ENCODE measurements at regions not wholly inside any gene's neighbourhood (a gene's known extent, or its start where the extent isn't known, plus 50 kb on each side); places are given as distances from the start of the nearest gene placed in this dataset.
A peak's percentile ranks its signal among the peaks of the same experiment; 100 is the strongest.
"Not testable (repeated sequence)": the region's sequence is repeated elsewhere in the genome, so short reads cannot be mapped to it uniquely, and the experiment has no call there.

GRCh38 chr17:73834684-73835343 lies 190.6 kb upstream of the SDK2 start:
- no peaks in the 10 kb centered on the region for H3K4me1 Mint-ChIP-seq
- H3K4me3 Mint-ChIP-seq: no peak overlapping the region
- no peak overlapping the region for H3K27ac Mint-ChIP-seq
- H3K9me3 Mint-ChIP-seq: peaks cover 2 to 9% (median 5%) of the 10 kb centered on the region in 3 donors
- H3K27me3 Mint-ChIP-seq: peaks cover 2% of the 10 kb centered on the region
- no peaks in the 10 kb centered on the region for H3K36me3 Mint-ChIP-seq

- Mint-ChIP-seq H3K27me3 (peaks cover 2% of the 10 kb centered on the region), H3K9me3 (peaks cover 2 to 9% (median 5%) of the 10 kb centered on the region in 3 donors), H3K27ac (peak overlapping the region in 1 of 3 donors; percentile 49)
Observed at GRCh38 chr17:73835605-73836004, 191.4 kb upstream of the SDK2 start.

DNA sequence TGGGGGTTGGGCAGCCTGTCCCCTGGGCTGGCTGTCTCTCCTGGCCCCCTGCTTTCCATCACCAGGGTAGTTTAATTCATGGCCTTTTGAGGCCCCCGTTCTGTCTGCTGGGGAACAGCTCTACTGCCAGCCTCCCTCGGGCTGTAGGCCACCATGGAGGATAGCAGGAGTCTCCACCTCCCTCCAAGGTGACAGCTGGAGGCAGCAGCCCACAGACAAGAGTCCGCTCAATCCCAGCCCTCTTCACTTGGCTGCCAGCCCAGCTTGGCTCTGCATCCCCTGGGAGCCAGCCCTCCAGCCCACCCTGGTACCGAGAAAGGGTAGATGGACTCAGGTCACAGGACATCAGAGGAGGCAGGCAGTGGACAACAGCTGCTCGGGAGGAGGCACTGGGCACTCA lies 194.6 kb upstream of the SDK2 start:
- no peaks in the 10 kb centered on the region for H3K36me3 Mint-ChIP-seq
- peaks cover 2% of the 10 kb centered on the region for H3K27me3 Mint-ChIP-seq
- no peaks in the 10 kb centered on the region for H3K4me1 Mint-ChIP-seq
- no peak overlapping the region for H3K4me3 Mint-ChIP-seq
- H3K9me3 Mint-ChIP-seq: peaks cover 2 to 9% (median 3%) of the 10 kb centered on the region in 3 donors
- no peak overlapping the region for H3K27ac Mint-ChIP-seq

More at GRCh38 chr17:73835605-73836004, 191.4 kb upstream of the SDK2 start:
- Mint-ChIP-seq H3K4me3 (no peak overlapping the region), H3K4me1 (no peaks in the 10 kb centered on the region), H3K36me3 (no peaks in the 10 kb centered on the region)

- peaks cover 4% of the 10 kb centered on the region for H3K27me3 Mint-ChIP-seq
Observed at GRCh38 chr17:73840829-73841228, 196.6 kb upstream of the SDK2 start.

DNA sequence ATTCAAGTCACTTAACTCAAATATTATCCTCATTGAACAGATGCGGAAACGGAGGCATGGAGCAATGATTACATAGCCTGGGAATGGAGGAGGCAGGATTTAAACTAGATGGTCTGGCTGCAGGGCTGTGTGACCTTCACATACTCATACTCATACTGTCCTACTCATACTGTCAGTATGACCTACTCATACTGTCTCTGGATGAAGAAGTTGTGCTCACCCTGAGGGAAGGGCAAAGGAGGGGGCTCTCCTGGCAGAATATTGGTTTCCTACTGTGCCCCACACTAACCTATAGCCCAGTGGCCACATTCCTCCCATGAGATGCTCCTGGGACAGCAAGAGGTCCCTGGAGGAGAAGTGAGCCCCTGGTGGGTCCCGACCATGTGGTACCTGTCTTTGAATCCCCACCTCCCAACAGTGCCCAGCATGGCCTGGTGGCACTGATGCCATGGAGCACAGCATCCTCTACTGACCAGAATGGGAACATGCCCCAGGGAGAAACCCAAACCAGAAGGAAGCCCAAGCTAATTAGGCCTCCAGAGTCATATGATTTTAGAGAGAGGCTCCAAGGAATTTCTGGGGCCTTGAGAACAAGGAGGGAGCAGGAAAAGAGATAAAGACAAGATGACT lies 197.3 kb upstream of the SDK2 start:
- H3K9me3 Mint-ChIP-seq: peaks cover 2 to 7% (median 3%) of the 10 kb centered on the region in 3 donors
- H3K27me3 Mint-ChIP-seq: peaks cover 4% of the 10 kb centered on the region
- no peak overlapping the region for H3K27ac Mint-ChIP-seq
- H3K36me3 Mint-ChIP-seq: no peaks in the 10 kb centered on the region
- no peaks in the 10 kb centered on the region for H3K4me1 Mint-ChIP-seq
- no peak overlapping the region for H3K4me3 Mint-ChIP-seq

More at GRCh38 chr17:73840829-73841228, 196.6 kb upstream of the SDK2 start:
- Mint-ChIP-seq H3K27ac (no peak overlapping the region), H3K4me3 (no peak overlapping the region), H3K4me1 (no peaks in the 10 kb centered on the region), H3K9me3 (peaks cover 2 to 9% (median 3%) of the 10 kb centered on the region in 3 donors), H3K36me3 (no peaks in the 10 kb centered on the region)

DNA sequence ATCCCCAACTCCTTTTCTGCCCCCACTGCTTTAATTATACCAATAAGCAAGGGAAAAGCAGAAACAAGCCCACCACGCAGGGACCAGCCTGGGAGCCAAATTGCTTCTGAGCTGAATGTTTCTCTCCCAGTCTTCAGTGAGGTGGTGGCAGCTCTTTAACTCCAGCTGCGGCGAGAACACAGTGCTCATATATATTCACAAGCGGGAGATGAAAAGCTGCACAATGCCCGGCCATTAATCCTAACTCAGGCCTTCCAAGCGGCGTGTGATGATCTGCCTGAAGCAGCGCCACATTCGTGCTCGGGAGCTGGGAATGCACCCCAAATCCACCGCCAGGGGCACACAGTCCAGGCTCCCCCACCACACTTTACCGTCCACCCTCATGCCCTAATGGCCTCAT lies 203.7 kb upstream of the SDK2 start:
- Mint-ChIP-seq H3K27ac (no peak overlapping the region), H3K36me3 (no peaks in the 10 kb centered on the region), H3K9me3 (no peaks in the 10 kb centered on the region), H3K4me3 (no peak overlapping the region), H3K4me1 (peaks cover 0 to 2% (median 2%) of the 10 kb centered on the region in 3 donors), H3K27me3 (peaks cover 10% of the 10 kb centered on the region)

DNA sequence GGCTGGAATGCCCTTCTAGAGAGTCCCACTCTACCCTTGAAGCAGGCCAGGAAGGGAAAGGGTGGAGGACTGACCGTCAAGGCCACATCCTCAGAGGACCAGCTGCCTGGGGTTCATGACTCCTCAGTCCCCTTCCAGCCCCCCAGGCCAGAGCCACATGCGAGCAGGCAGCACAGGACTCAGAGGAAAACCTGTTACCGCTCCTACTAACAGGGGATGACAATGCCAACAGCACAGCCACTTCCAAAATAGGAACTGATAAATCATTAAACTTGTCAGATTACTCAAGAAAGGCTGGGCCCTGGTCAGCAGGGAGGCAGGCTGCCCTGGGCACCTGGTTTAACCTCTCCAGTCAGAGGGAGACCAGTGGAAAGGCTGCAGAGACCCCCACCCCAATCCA lies 206.2 kb upstream of the SDK2 start:
- Mint-ChIP-seq H3K27me3 (peaks cover 10% of the 10 kb centered on the region), H3K4me3 (no peak overlapping the region), H3K4me1 (peaks cover 0 to 2% (median 2%) of the 10 kb centered on the region in 3 donors), H3K36me3 (no peaks in the 10 kb centered on the region), H3K9me3 (peaks cover 0 to 3% (median 0%) of the 10 kb centered on the region in 3 donors), H3K27ac (no peak overlapping the region)

- Mint-ChIP-seq H3K27ac (no peak overlapping the region), H3K9me3 (peaks cover 0 to 3% (median 0%) of the 10 kb centered on the region in 3 donors), H3K27me3 (peaks cover 8% of the 10 kb centered on the region), H3K36me3 (no peaks in the 10 kb centered on the region), H3K4me3 (no peak overlapping the region), H3K4me1 (peaks cover 0 to 2% (median 2%) of the 10 kb centered on the region in 3 donors)
Observed at GRCh38 chr17:73851091-73851490, 206.8 kb upstream of the SDK2 start.

DNA sequence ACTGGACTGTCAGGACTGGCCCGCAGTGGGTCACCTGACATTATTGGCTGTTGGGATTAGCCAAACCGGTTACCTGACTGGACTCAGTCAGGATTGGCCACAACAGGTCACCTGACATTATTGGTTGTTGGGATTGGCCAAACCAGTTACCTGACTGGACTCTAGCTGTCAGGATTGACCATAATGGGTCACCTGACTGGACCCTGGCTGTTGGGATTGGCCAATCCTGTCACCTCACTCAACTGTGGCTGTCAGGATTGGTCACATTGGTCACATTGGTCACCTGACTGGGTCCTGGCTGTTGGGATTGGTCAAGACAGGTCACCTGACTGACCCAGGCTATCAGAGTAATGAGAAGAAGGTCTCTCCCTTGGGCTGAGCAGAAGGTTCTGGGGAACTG lies 207.7 kb upstream of the SDK2 start:
- Mint-ChIP-seq H3K36me3 (no peaks in the 10 kb centered on the region), H3K9me3 (peaks cover 0 to 3% (median 0%) of the 10 kb centered on the region in 3 donors), H3K4me1 (peaks cover 0 to 2% (median 2%) of the 10 kb centered on the region in 3 donors), H3K27me3 (peaks cover 7% of the 10 kb centered on the region), H3K27ac (no peak overlapping the region), H3K4me3 (no peak overlapping the region)

- Mint-ChIP-seq H3K27ac (no peak overlapping the region), H3K9me3 (peaks cover 0 to 3% (median 0%) of the 10 kb centered on the region in 3 donors), H3K27me3 (peaks cover 3% of the 10 kb centered on the region), H3K36me3 (no peaks in the 10 kb centered on the region), H3K4me1 (peaks cover 0 to 2% (median 0%) of the 10 kb centered on the region in 3 donors), H3K4me3 (peak overlapping the region in 1 of 4 donors; percentile 17)
Observed at GRCh38 chr17:73855720-73856333, 211.6 kb upstream of the SDK2 start.

GRCh38 chr17:73856556-73856955 lies 212.3 kb upstream of the SDK2 start:
- no peaks in the 10 kb centered on the region for H3K36me3 Mint-ChIP-seq
- no peak overlapping the region for H3K27ac Mint-ChIP-seq
- peaks cover 3% of the 10 kb centered on the region for H3K27me3 Mint-ChIP-seq
- H3K4me3 Mint-ChIP-seq: no peak overlapping the region
- H3K4me1 Mint-ChIP-seq: no peaks in the 10 kb centered on the region
- peaks cover 0 to 3% (median 0%) of the 10 kb centered on the region in 3 donors for H3K9me3 Mint-ChIP-seq

DNA sequence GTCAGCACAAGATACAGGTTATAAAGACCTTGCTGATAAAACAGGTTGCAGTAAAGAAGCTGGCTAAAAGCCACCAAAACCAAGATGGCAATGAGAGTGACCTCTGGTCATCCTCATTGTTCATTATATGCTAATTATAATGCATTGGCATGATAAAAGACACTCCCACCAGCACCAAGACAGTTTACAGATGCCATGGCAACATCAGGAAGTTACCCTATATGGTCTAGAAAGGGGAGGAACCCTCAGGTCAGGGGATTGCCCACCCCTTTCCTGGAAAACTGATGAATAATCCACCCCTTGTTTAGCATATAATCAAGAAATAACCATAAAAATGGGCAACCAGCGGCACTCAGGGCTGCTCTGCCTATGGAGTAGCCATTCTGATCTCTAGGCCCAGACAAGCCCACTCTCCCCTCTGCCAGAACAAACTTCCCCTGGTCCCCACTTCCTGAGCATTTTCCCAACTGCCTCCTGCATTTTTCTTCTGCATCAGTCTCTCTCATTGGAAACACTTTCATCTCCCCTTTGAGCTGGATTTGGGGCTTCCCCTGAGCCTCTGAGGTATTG lies 215.3 kb upstream of the SDK2 start:
- not testable (repeated sequence) for H3K9me3 Mint-ChIP-seq, H3K4me3 Mint-ChIP-seq, H3K4me1 Mint-ChIP-seq, H3K27ac Mint-ChIP-seq, H3K27me3 Mint-ChIP-seq, H3K36me3 Mint-ChIP-seq

GRCh38 chr17:73861543-73861942 lies 217.3 kb upstream of the SDK2 start:
- H3K36me3 Mint-ChIP-seq: no peaks in the 10 kb centered on the region
- no peaks in the 10 kb centered on the region for H3K4me1 Mint-ChIP-seq
- H3K4me3 Mint-ChIP-seq: no peak overlapping the region
- H3K27ac Mint-ChIP-seq: peak overlapping the region in 1 of 3 donors; percentile 84
- H3K9me3 Mint-ChIP-seq: no peaks in the 10 kb centered on the region
- H3K27me3 Mint-ChIP-seq: peaks cover 5% of the 10 kb centered on the region

DNA sequence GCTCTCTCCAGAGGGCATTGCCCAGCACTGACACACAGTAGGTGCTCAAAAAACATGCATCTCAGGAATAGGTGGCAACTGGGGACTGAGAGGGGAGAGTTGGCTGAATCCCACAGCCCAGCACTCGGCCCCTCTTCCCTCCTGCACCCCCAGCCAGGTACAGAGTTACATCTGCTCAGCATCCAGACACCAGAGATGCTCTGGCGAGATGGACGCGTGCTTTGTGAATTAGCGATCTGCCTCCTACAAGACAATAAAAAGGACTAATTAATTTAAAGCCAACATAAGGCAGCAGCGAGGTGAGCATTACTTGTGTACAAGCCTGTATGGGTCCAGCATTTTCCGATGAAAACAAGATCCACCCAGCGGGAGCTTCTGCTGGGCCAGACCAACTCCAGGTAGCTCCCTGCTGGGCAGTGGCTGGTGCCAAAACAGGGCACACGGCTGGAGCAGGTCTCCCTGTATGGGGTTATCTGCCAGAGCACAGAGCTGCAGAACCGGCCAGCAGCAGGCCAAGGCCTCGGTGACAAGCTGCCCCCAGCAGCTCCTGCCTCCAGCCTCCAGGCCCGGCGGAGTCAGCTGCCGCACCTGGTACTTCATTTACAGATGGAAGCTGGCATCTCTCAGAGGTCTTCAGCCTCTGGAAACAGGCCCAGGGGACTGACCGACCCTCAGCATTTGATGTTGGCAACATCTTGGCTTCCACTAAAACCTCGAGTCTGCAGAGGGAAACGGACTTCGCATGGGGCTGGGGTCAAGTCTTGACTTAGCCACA lies 219.7 kb upstream of the SDK2 start:
- peaks cover 1% of the 10 kb centered on the region for H3K27me3 Mint-ChIP-seq
- no peak overlapping the region for H3K4me3 Mint-ChIP-seq
- no peaks in the 10 kb centered on the region for H3K9me3 Mint-ChIP-seq
- no peaks in the 10 kb centered on the region for H3K4me1 Mint-ChIP-seq
- peak overlapping the region in 1 of 3 donors; percentile 50 for H3K27ac Mint-ChIP-seq
- H3K36me3 Mint-ChIP-seq: no peaks in the 10 kb centered on the region

GRCh38 chr17:73865831-73866230 lies 221.6 kb upstream of the SDK2 start:
- Mint-ChIP-seq H3K9me3 (no peaks in the 10 kb centered on the region), H3K27ac (no peak overlapping the region), H3K36me3 (no peaks in the 10 kb centered on the region), H3K27me3 (peaks cover 1% of the 10 kb centered on the region), H3K4me1 (no peaks in the 10 kb centered on the region), H3K4me3 (no peak overlapping the region)
